Activated T-cell treated with anti-CD3 and anti-CD28 coated beads for 24 hours (primary cell): ENCODE measurements at regions not wholly inside any gene's neighbourhood (a gene's known extent, or its start where the extent isn't known, plus 50 kb on each side); places are given as distances from the start of the nearest gene placed in this dataset.

Experiments used
- DNase-seq: peaks from one replicate; pipeline ENCODE4 v3.0.0-alpha.2; 2020; ENCODE audit warnings: low read depth

DNA sequence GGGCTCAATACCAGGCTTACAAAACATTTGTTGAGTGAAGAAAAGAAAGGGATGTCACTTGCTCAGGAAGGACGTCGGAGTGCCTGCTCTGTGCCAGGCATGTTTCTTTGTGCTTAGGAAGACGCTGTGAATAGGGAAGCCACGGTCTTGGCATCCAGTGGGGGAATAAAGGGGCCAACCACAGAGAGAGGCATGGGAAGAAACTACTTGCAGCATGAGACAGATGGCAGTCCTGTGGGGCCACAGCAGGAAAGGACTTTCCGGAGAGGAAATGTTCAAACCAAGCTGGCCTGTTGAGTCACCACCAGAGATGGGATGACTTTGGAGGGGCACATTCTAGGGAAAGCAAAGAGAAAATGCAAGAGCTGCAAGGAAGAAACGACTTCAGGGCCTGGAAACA lies 173.2 kb downstream of the CDH26 start:
- no peak for DNase-seq

DNA sequence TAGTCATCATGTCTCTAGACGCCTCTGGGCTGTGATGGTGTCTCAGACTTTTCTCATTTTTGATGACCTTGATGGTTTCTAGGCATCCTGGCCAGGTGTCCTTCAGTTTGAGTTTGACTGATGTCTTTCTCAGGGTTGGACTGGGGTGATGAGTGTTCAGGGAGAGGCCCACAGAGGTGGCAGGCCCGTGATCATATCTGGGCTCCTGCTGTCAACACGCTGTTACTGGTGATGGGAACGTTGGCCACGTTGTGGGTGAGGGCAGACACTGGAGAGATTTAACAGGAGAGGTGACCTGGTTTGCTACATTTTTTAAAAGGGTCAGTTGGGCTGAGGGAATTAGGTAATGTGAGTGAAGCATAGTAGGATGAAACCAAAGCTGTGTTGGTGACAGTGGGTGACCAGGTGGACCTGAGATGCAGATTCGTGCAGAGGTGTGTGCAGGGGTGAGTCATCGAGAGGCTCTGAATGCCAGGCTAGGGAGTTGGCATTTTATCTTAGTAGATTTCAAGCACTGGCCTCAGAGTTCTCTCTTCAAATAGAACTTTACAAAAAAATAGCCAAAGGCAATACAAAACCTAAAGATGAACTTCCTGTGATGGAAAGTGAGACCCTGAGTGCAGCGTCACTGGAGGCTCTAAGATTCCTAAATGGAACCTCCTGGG lies 174.1 kb downstream of the CDH26 start:
- no peak for DNase-seq

- DNase-seq = no peak
Observed at GRCh38 chr20:60132827-60133670, 174.8 kb downstream of the CDH26 start.

GRCh38 chr20:60135276-60135675 lies 177.1 kb downstream of the CDH26 start:
- DNase-seq = no peak

DNA sequence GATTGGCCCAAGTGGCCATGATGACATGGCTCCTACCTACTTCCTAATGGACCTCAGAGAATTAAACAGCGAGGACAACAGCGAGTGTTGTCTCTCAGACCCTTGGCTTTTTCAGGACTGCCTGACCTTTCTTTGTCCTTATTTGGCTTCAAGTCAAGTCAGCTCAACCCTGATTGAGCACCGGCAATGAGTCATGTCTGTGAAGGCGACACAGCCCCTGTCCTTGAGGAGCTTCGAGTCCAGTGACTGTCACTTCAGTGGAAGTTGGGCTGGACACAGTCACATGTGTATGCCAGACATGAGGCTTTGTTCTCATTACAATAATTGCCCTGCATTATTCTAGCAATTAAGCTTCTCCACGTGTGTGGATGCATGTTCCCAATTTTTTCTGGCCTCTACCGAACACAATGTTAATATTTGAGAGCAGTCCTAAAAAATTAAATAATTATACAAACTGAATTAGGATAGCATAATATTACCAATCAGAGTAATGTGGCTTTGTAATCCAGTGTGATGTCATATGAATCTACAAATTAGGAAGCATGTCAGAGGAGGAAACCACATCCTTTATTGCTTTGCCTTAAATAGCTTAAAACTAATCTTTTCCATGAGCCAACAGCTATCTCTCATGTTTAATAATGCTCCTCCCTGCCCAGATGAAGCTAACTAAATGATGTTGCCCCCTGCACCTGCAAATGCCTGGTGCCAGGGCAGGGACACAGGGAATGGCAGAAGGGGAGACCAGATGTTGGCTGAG lies 178.6 kb downstream of the CDH26 start:
- no peak for DNase-seq

DNA sequence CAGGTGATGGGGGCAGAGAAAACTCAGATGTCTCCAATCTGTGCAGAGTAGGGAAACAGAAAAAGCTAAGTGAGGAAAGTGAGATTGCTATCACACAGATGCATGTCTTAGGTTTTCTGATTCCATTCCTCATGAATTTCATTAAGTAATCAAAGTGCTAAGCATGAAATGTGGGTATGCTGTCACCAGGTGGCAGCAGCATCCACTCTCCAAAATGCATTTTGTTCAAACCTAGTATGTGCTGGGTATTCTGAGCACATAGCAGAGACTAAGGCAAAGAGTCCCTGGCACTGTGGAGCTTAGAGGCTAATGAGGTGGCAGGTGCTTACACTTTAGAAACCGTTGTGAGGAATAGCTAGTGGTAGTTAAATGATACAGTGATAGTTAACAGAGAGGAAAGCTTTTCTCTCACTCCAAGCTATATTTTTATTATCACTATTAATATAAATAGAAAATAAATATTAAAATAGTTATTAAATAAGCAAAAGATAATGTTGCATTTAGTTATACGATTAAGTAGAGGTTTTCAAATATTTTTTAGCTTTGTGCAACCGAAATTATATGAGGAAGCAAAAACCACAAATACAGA lies 179.5 kb downstream of the CDH26 start:
- peak; percentile 28 for DNase-seq

DNA sequence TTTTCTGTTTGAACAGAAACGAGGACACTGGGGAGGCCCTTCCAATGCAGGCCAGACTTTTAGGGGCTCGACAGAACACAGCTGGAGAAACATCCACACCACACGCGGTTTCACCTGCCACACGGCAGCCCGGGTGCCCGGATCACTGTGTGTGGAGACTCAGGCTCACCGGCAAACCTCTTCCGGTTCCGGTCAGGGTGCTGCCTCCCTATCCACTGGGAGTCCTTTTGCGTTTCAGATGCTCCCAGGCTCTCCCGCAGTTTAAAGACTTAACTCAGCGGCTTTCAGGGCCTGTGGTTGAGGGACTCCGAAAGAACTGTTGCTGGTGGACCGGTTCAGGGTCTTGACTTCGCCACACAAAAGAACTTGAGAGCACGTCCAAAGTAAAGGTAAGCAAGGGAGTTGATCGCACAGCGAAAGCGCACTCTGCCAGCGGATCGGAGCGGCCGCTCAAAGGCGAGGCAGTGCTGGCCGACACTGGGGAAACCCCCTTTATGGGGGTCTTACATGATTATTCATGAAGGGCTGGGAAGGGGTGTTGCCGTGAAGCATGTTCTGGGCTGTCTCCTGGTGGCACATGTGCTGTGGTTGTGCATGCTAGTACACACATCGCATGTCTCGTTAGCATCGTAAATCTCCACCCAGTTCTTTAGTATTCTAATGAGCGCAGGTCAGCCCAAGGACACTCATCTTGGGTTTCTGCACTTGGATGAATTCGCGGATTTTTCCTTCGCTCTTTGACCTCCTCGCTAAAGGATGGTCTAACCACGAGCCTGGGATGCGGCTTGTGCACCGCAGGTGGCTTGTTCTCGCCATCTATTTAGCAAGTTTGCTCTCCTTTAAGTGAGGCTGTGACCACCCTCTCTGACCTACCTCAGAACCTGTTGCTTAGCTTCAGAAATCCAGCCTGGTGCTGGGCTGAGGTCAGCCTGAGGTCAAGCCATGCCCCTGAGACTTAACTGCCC lies 180.3 kb downstream of the CDH26 start:
- peak; percentile 34 for DNase-seq

- no peak for DNase-seq
Observed at GRCh38 chr20:60139663-60140446, 181.6 kb downstream of the CDH26 start.

DNA sequence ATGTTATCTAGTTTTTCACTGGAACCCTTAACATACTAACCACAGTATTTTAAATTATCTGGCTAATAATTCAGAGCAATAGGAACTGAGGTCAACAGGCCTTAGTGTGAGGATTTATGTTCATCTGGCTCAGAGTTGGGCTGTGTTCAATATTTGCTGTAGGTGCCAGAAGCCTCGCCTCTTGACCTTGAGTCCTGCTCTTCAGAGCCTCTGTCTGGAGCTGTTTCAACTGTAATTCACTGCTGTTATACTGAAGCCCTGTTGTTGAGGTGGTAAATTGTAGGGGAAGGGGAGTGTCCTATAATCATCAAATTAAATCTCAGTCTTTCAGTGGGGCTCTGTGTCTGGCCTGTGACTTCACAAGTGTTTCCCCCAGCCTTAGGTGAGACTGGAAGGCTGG lies 184.4 kb downstream of the CDH26 start:
- no peak for DNase-seq

DNA sequence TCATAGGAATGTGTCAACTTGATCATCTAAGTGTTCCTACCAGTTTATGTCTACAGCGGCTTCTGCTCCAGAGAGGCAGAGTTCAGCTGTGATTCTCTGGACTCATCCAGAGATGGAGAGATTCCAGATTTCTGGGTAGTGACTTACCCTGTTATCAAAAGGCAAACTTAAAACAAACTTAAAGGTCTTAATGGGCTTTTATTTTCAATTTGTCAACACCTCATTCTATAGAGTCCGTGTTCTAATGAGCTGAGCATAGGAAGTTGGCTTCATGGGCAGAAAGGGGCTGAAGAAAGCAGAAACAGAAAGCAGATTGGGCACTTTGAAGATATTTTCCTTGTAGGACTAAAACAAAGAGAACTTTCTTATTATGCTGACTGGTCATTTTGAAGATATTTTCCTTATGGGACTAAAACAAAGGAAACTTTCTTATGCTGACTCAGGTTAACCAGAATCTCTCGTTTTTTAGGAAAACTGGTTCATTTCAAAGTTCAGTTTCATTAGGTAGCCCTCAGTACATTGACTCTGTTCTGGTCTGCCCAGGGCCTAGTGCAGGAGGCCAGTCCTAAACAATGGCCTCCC lies 185.1 kb downstream of the CDH26 start:
- no peak for DNase-seq

DNA sequence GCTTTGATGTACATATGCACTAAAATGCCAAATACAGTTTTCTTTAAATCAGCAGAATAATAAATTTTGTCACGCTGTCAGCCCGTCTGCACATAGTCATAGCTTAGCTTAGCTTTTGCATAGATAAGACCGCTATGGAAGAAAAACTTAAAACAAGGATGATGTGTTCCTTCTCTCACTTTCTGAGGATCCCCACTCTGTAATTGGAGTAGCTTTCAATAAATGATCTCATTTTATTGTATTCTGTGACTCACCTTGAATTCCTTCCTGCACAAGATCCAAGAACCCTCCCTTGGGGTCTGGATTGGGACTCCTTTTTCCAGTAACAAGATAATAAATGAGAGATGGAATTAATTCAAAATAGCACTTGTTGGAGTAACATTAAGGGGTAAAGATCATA lies 186.2 kb downstream of the CDH26 start:
- no peak for DNase-seq

DNA sequence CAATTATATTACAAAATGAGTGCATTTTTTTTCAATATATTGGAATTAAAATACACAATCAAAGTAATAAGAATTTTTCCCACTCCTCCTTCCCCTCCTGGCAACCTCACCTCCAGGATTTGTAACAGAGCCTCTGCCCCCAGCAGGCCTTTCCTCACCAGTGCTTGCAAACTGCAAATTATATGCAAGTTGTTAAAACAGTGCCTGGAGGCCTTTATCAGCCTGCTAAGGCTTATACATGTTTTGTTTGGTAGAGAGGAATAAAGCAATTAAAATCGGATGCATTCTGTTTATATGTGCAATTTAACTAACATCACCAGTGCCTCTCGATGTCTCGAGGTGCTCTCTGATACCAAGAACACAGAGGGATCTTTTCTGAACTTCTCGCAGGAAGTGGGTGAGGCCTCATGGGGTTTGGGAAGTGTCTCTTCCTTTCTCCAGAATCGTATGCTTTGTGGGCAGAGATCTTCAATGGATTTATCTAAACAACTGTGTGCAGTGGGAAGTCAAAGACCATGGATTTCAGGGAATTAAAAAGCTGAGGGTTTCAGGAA lies 186.8 kb downstream of the CDH26 start:
- DNase-seq = no peak

- DNase-seq = no peak
Observed at GRCh38 chr20:60147004-60147403, 188.8 kb downstream of the CDH26 start.

DNA sequence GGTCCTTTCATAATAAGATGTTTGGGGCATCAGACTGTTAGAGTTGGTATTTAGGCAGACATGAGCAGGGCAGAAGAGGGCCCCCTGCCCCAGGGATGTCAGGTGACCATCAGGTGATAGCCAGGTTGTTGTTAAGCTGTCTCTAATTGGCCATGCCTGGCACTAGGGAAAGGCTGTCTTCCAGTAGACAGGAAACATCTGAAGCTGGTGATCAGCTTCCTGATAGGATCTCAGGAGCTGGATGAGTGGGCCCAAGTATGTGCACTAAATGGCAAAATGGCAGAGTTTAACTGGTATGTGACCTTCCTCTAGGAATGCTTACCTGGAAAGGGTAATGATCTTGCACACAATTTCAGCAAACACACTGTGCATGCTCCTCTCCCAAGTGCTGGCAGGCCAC lies 190.7 kb downstream of the CDH26 start:
- no peak for DNase-seq

- DNase-seq = no peak
Observed at GRCh38 chr20:60152792-60153191, 194.6 kb downstream of the CDH26 start.

DNA sequence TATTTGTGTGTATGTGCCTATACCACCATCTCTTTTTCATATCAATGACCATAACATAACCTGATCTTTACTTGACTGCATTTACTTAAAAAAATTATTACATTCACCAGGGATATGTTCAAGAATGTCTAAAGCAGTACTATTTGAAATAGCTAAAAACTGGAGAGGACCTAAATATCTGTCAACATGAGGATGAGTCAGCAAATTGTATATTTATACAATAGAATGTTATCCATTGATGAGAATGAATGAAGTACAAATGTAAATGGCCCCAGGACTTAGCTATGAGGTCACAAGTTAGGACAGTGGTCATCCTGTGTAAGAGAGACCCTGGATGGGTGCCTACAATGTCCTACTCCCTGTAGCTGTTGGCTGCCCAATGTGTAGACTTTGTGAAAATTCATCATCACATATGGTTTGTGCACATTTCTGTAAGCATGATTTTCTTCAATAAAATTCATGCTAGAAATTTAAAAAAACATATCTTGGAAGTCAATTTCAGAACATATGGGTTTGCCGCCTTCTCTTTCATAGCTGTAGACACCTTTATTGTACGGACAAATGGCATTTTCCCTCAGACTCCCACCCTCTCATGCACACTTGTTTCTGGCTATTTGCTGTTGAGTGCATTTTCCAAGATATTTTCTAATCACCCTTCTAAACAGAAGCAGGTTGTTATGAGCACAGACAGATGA lies 202.4 kb downstream of the CDH26 start:
- no peak for DNase-seq

DNA sequence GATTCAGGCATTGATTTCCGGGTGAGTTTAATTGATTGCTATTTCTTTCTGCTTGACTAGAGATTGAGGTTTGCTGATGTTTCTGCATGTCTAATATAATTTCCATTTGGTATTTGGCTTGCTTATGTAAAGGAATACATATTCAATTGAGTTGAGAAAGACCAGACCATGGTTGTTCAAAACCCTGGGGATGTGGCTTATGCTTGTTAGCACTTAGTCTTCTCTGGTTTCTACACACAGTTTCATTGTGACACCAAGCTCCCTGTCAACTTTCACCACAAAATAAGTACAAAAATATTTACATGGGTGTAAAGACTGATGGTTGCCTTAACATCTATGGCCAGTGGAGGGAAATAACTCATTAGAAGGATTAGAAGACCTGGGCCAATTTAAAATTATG lies 209.6 kb downstream of the CDH26 start:
- no peak for DNase-seq

DNA sequence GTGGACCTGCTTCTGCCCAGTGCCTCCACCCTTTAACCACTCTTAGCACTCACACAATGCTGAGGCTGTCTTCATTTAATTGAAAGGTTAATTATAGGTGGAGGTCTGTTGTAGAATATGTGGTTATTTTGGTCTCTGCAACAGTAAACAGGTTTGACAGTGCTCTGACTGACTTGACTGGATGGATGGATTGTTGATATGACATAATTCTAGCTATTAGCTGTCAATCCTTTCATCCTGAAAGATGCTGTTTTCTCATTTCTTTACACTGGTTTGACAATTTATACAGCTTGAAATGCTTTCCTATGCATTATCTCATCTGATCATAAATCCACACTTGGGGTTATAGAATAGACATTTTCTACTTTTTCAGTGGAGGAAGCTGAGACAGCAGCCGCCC lies 210.7 kb downstream of the CDH26 start:
- DNase-seq = no peak

DNA sequence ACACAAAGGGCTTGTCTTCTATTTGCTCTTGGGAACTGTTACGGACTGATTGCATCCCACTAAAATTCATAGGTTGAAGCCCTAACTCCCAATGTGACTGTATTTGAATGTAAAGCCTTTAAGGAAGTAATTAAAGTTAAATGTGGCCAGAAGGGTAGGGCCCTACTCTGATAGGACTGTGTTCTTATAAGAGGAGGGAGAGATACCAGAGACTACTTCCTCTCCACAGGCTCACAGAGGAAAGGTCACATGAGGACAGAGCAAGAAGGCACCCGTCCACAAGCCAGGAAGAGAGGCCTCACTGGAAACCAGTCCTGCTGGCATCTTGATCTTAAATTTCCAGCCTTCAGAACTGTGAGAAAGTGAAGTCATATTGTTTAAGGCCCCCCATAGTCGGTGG lies 211.9 kb downstream of the CDH26 start:
- no peak for DNase-seq
